ENCODE measurements at regions not wholly inside any gene's neighbourhood (a gene's known extent, or its start where the extent isn't known, plus 50 kb on each side); places are given as distances from the start of the nearest gene placed in this dataset.

- no peaks in the 10 kb centered on the region for H3K36me3 ChIP-seq (ENCODE audit: low read length)
- no peak overlapping the region for H3K4me3 ChIP-seq (ENCODE audit: insufficient read depth, low read length, poor library complexity, severe bottlenecking)
- H3F3A ChIP-seq (ENCODE audit: insufficient read depth): no peaks in the 10 kb centered on the region
- H4K20me1 ChIP-seq (ENCODE audit: low read depth, low read length): no peaks in the 10 kb centered on the region
- H3K79me2 ChIP-seq (ENCODE audit: insufficient read depth, low read length): no peaks in the 10 kb centered on the region
- no peak overlapping the region for H3K4me2 ChIP-seq (ENCODE audit: low read depth, low read length, poor library complexity, severe bottlenecking)
- H3K9ac ChIP-seq (ENCODE audit: low read length): no peak overlapping the region
- no peaks in the 10 kb centered on the region for H3K9me3 ChIP-seq (ENCODE audit: insufficient read depth, low read length)
- TF ChIP-seq EZH2phosphoT487 (conservative IDR thresholded peaks at IDR 0.05; ENCODE audit: low read length): no peak
- no peak for TF ChIP-seq CTCF (IDR thresholded peaks at IDR 0.05; ENCODE audit: insufficient read depth, low read length, poor library complexity, severe bottlenecking)
- no peaks in the 10 kb centered on the region for H3K9me2 ChIP-seq (replicated peaks; ENCODE audit: insufficient read depth, low read length)
- no peak overlapping the region for H2AFZ ChIP-seq (ENCODE audit: low read depth, low read length, severe bottlenecking)
- H3K27me3 ChIP-seq (ENCODE audit: low read length): no peaks in the 10 kb centered on the region
- no peak overlapping the region for H3K27ac ChIP-seq (ENCODE audit: low read depth, low read length)
These were observed 260.3 kb downstream of the RBFOX3 start for GRCh38 chr17:79350533-79350932.

GRCh38 chr17:79349506-79350400, 261.1 kb downstream of the RBFOX3 start:
- Histone ChIP-seq H3K79me2 (ENCODE audit: insufficient read depth, low read length) (no peaks in the 10 kb centered on the region), H3K9me2 (replicated peaks; ENCODE audit: insufficient read depth, low read length) (no peaks in the 10 kb centered on the region), H3K4me3 (ENCODE audit: insufficient read depth, low read length, poor library complexity, severe bottlenecking) (no peak overlapping the region), H3K9me3 (ENCODE audit: insufficient read depth, low read length) (no peaks in the 10 kb centered on the region), H2AFZ (ENCODE audit: low read depth, low read length, severe bottlenecking) (no peak overlapping the region), H3K9ac (ENCODE audit: low read length) (no peak overlapping the region), H3K36me3 (ENCODE audit: low read length) (no peaks in the 10 kb centered on the region), H4K20me1 (ENCODE audit: low read depth, low read length) (no peaks in the 10 kb centered on the region), H3K27ac (ENCODE audit: low read depth, low read length) (no peak overlapping the region), H3K4me2 (ENCODE audit: low read depth, low read length, poor library complexity, severe bottlenecking) (no peak overlapping the region), H3K27me3 (ENCODE audit: low read length) (no peaks in the 10 kb centered on the region), H3F3A (ENCODE audit: insufficient read depth) (no peaks in the 10 kb centered on the region)
- TF ChIP-seq EZH2phosphoT487 (conservative IDR thresholded peaks at IDR 0.05; ENCODE audit: low read length): no peak

GRCh38 chr17:79342376-79342775, 267.8 kb downstream of the ENGASE start:
- TF ChIP-seq CTCF (IDR thresholded peaks at IDR 0.05; ENCODE audit: insufficient read depth, low read length, poor library complexity, severe bottlenecking): no peak
- TF ChIP-seq EZH2phosphoT487 (conservative IDR thresholded peaks at IDR 0.05; ENCODE audit: low read length): no peak
- Histone ChIP-seq H3K36me3 (ENCODE audit: low read length) (no peaks in the 10 kb centered on the region), H3K4me3 (ENCODE audit: insufficient read depth, low read length, poor library complexity, severe bottlenecking) (no peak overlapping the region), H3K4me2 (ENCODE audit: low read depth, low read length, poor library complexity, severe bottlenecking) (no peak overlapping the region), H2AFZ (ENCODE audit: low read depth, low read length, severe bottlenecking) (no peak overlapping the region), H3K9ac (ENCODE audit: low read length) (no peak overlapping the region), H3K79me2 (ENCODE audit: insufficient read depth, low read length) (no peaks in the 10 kb centered on the region), H3F3A (ENCODE audit: insufficient read depth) (no peaks in the 10 kb centered on the region), H3K27ac (ENCODE audit: low read depth, low read length) (no peak overlapping the region), H3K9me3 (ENCODE audit: insufficient read depth, low read length) (no peaks in the 10 kb centered on the region), H4K20me1 (ENCODE audit: low read depth, low read length) (no peaks in the 10 kb centered on the region), H3K9me2 (replicated peaks; ENCODE audit: insufficient read depth, low read length) (no peaks in the 10 kb centered on the region), H3K27me3 (ENCODE audit: low read length) (no peaks in the 10 kb centered on the region)

- Histone ChIP-seq H4K20me1 (ENCODE audit: low read depth, low read length) (no peaks in the 10 kb centered on the region), H2AFZ (ENCODE audit: low read depth, low read length, severe bottlenecking) (no peak overlapping the region), H3K4me2 (ENCODE audit: low read depth, low read length, poor library complexity, severe bottlenecking) (no peak overlapping the region), H3K9me3 (ENCODE audit: insufficient read depth, low read length) (no peaks in the 10 kb centered on the region), H3K9ac (ENCODE audit: low read length) (no peak overlapping the region), H3K79me2 (ENCODE audit: insufficient read depth, low read length) (no peaks in the 10 kb centered on the region), H3F3A (ENCODE audit: insufficient read depth) (no peaks in the 10 kb centered on the region), H3K27ac (ENCODE audit: low read depth, low read length) (no peak overlapping the region), H3K9me2 (replicated peaks; ENCODE audit: insufficient read depth, low read length) (no peaks in the 10 kb centered on the region), H3K36me3 (ENCODE audit: low read length) (no peaks in the 10 kb centered on the region), H3K27me3 (ENCODE audit: low read length) (no peaks in the 10 kb centered on the region), H3K4me3 (ENCODE audit: insufficient read depth, low read length, poor library complexity, severe bottlenecking) (no peak overlapping the region)
- TF ChIP-seq EZH2phosphoT487 (conservative IDR thresholded peaks at IDR 0.05; ENCODE audit: low read length) (no peak), CTCF (IDR thresholded peaks at IDR 0.05; ENCODE audit: insufficient read depth, low read length, poor library complexity, severe bottlenecking) (no peak)
These were observed 267.2 kb downstream of the ENGASE start for GRCh38 chr17:79341816-79342215.

Data from SU-DHL-6 (cell line).